ENCODE measurements at regions not wholly inside any gene's neighbourhood (a gene's known extent, or its start where the extent isn't known, plus 50 kb on each side); places are given as distances from the start of the nearest gene placed in this dataset.
"Not testable (repeated sequence)": the region's sequence is repeated elsewhere in the genome, so short reads cannot be mapped to it uniquely, and the experiment has no call there.

GRCh38 chr2:204140246-204140645, 203.7 kb downstream of the ICOS start:
- no peak for DNase-seq

- no peak for DNase-seq
Observed at GRCh38 chr2:204143216-204144014, 206.9 kb downstream of the ICOS start.

DNA sequence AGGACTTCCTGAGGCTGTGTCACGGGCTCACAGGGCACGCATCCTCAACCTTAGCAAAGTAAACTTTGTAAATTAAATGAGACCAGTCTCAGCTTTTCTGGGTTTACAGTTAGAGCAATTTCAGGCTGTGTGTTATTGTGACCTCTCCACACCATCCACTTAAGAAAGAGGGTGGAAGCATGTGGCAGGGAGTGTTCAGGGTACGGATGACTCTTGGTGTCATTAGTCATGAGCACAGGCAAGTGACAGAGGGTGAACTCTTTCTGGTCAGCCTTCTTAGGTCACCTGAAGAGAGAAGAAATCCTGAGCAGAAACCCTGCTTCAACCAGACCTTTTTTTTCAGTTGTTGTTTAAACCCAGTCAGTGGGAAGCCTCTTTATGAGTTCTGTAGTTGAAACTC, 207.9 kb downstream of the ICOS start:
- no peak for DNase-seq

DNA sequence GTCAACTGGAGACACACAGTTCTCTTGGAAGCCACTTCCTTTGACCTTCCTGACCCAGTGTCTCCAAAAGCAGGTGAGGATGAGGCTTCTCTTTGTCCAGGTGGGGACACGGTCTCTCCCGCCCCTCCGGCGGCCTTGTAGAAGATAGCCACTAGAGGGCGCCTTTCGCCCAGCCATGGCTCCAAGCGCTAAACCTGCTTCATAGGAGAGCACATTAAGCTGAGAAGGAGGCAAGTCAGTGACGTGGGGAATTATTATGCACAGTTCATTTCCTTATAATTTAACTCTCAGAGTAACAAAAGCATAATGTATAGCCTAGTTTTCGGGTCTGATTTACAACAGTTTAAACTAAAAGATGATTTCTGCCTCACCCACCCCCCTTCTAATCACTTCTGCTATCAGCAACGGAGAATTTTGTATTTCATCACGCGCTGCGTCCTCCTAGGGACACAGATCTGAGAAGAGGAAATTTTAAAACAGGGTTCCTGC, 208.7 kb downstream of the ICOS start:
- DNase-seq, result peak in 51 of 56 donors; percentile 3 to 73 (median 35)

DNA sequence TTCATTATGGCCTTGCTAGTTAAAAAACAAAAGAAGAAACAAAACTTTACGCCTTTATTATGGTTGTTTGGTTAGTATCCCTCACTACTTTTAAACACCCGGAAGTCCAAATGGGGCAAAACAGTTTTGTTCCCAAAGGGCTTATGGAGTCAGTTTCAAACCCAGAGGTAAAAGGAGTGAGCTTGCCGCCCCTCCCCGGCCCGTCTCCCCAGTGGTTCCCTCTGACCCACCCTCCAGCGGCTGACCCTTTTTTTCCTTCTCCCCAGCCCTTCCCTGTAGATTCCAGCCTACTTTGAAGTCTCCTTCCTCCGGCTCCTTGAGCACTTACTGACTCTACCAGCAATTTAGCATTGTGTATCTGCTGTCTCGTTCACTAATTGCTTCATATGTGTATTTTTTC, 209.2 kb downstream of the ICOS start:
- DNase-seq, result no peak

- DNase-seq, result not testable (repeated sequence)
Observed at GRCh38 chr2:204147040-204147439, 210.5 kb downstream of the ICOS start.

GRCh38 chr2:204150721-204151120, 214.2 kb downstream of the ICOS start:
- DNase-seq, result no peak

GRCh38 chr2:204152616-204153015, 216.1 kb downstream of the ICOS start:
- peak in 1 of 56 donors; percentile 1 for DNase-seq

GRCh38 chr2:204154863-204155262, 218.3 kb downstream of the ICOS start:
- DNase-seq, result no peak

GRCh38 chr2:204156456-204156855, 219.9 kb downstream of the ICOS start:
- DNase-seq, result no peak

DNA sequence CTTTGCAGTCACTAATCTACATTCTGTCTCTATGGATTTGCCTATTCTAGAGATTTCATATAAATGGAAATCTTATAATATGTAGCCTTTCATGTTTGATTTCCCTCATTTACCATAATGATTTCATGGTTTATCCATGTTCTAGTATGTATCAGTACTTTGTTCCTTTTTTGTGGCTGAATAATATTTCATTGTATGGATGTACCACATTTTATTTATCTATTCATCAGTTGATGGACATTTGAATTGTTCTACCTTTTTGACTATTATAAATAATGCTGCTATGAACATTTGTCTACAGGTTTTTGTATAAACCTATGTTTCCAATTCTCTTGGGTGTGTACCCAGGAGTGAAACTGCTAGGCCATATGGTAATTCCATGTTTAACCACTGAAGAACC, 221.1 kb downstream of the ICOS start:
- DNase-seq, result no peak

- DNase-seq, result no peak
Observed at GRCh38 chr2:204159526-204159925, 223.0 kb downstream of the ICOS start.

GRCh38 chr2:204160989-204161388, 224.4 kb downstream of the ICOS start:
- DNase-seq, result no peak

DNA sequence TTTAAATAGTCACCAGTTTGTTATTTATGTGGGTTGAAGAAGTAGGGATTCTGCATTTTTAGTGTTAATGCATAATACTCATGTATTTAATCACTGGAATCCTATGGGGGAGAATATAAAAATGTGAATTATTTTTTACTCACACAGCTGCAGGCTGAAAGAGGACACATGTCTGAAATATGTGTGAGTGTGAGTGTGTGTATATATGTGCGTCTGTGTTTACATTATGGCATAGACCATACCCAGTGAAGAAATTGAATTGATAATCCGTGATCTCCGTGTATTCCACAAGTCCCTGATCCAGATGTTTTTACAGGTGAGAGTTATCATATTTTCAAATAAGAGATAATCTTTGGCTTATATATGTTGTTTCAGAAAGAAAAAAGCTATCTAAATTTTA, 225.3 kb downstream of the ICOS start:
- no peak for DNase-seq

DNA sequence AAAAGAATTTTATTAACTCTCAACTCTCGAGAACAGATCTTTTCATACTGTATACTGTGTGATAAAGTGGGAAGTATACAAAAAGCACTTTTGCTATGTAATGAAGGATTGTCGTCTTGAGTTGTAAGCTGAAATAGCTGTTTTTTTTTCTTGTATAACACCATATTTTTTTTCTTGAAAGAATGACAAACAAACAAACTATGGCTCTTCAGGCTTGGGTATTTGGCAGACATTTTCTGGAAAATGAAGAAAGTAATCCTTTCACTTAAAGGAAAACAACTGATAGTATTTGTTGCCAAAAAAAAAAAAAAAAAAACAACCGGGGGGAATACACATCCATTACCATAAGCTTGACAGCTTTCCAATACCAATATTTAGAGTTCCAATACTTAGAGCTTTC, 230.4 kb downstream of the ICOS start:
- no peak for DNase-seq

DNA sequence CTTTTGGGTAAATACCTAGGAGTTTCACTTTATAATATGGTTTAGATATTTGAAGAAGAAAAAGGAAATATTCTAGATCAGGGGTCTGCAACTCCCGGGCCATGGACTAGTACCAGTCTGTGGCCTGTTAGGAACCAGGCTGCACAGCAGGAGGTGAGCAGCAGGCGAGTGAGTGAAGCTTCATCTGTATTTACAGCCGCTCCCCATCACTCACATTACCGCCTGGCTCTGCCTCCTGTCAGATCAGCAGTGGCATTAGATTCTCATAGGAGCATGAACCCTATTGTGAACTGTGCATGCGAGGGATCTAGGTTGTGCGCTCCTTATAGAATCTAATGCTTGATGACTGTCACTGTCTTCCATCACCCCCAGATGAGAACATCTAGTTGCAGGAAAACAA, 231.1 kb downstream of the ICOS start:
- DNase-seq, result not testable (repeated sequence)

DNA sequence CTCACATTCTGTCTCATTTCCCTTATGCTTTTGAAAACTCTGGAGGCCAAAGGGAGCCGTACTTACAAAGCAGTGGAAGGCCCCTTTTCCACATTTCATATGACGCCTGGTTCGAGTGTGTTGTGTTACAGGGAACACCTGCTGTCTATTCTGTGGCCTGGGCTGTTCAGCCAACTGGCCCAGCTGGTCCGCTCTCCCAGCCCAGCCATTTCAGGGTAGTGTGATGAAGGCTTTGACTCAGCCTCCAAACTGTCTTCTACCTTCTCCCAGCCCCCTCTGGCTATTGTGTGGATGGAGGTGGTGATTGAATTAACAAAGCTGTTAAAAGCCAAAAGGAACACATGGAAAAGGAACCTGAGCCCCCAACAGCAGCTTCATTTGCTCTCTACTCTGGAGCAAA, 233.8 kb downstream of the ICOS start:
- DNase-seq, result no peak

DNA sequence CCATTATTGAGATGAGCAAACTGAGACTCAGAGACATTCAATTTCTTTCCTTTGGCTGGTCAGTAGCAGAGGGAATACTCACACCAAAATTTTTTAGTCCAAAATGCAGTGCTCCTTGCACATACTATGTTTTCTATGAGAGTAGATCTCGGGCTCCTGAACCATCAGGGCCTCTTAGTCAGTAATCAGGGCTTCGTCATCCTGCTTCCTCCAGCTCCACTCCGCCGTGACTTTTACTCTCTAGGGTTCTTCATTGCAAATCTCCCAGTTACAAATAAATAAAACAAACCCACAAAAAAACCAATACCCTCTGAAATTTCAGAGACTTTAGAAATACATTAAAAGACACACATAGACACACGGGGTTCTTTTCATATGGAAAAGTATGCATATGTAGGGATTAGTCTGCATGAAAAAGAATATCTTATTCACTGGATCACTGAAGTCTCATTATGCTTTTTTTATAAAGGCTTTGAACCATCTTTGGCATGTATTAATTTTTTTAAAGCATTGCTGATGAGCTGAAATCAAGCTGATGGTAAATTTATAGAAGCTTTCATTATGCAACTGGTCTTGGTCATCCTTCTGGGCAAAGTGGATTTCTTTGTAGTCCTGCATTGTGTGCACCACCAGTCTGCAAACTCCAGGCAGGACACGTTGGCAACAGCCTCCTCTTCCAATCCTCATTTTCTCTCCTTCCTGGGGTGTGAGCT, 235.0 kb downstream of the ICOS start:
- DNase-seq, result no peak

DNA sequence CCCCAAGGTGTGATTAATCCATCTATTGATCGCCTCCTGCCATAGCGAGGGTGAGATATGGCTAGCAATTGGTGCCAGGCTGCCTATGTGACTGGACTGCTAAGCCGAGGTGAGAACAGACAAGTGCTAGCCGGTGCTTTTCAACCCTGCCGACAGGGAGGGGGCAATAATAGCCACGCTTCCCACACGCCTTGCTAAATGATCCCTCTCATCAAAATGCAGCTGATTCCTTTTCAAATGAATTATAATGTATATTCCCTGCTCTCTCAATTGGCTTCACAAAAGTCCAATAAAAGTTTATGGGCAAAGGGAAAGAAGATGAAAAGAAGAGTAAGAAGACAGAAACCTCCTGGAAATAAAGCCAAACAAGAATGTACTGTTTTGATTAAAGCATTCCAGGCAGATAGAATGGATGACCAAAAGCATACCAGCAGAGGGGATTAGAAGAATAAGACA, 235.6 kb downstream of the ICOS start:
- peak in 1 of 56 donors; percentile 9 for DNase-seq

DNA sequence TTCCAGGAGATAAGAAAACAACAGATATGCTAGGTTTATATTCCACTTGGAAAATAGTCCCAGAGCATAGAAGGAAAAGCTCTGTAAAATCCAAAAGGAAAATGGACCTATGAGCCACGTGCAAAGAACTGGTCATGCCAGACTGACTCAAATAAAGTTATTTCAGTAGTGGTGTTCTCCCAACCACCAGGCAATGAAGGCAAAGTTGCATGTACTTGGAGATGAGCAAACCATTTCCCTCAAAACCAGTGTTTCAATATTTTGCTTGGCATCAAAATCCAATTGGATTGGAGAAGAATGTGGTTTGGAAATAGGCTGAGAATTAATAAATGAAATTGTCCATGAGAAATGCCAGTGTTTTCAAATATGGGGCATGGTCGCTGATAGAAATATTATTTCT, 237.5 kb downstream of the ICOS start:
- no peak for DNase-seq

GRCh38 chr2:204175552-204176271, 239.1 kb downstream of the ICOS start:
- DNase-seq, result no peak

GRCh38 chr2:204176306-204176705, 239.7 kb downstream of the ICOS start:
- DNase-seq, result no peak
